ENCODE measurements at regions not wholly inside any gene's neighbourhood (a gene's known extent, or its start where the extent isn't known, plus 50 kb on each side); places are given as distances from the start of the nearest gene placed in this dataset.

DNA sequence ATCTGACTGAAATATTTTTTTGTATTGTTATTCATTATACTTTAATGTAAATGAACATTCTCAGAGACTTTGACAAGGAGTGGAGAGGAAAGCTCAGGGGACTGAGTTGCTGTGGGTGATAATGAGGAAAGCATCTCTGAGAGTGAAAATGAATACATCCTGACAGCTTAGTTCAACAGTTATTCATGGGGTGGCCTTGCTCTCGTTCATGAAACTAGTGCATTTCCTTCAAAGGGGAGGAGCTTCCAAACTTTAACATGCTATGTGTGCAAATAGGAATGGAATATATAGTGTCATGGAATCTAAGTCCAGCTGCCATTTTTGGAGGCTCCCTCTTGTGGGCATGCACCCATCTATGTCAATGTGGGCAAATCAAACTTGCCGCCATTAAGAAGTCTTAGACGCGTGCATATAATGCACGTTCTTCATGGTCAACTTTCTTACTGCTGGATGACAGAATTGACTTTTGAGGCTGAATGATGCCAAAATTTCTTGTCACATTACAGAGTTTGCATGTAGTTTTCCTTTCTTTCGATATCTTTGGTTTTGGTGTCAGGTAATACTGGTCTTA, 124.3 kb upstream of the TMEM170B start:
- TF ChIP-seq ZC3H10 (CRISPR knock-in tag; IDR thresholded peaks at IDR 0.05) (no peak), GLIS3 (CRISPR knock-in tag; IDR thresholded peaks at IDR 0.05) (no peak), ZNF565 (CRISPR knock-in tag; conservative IDR thresholded peaks at IDR 0.05; ENCODE audit: low read depth) (no peak), ZFP30 (CRISPR knock-in tag; IDR thresholded peaks at IDR 0.05) (no peak), TSHZ2 (CRISPR knock-in tag; IDR thresholded peaks at IDR 0.05) (no peak), PATZ1 (CRISPR knock-in tag; IDR thresholded peaks at IDR 0.05; ENCODE audit: borderline replicate concordance) (no peak)
